HG02840 (cell line): ENCODE measurements at regions not wholly inside any gene's neighbourhood (a gene's known extent, or its start where the extent isn't known, plus 50 kb on each side); places are given as distances from the start of the nearest gene placed in this dataset.

Source experiments
- ATAC-seq: cut with Tn5 transposase; IDR thresholded peaks from one replicate; pipeline ENCODE4 v1.9.1; 2021; ENCODE audit warnings: mild to moderate bottlenecking, moderate library complexity, moderate number of reproducible peaks; ENCODE audit not compliant: unreplicated experiment, low FRiP score

- no peak for ATAC-seq
Measured at GRCh38 chr9:108656566-108656965, 199.2 kb downstream of the ACTL7B start.

- no peak for ATAC-seq
Measured at GRCh38 chr9:108655818-108656217, 200.0 kb downstream of the ACTL7B start.

GRCh38 chr9:108654566-108654965, 201.2 kb downstream of the ACTL7B start:
- no peak for ATAC-seq

- ATAC-seq, result no peak
Measured at GRCh38 chr9:108652851-108653250, 202.9 kb downstream of the ACTL7B start.

GRCh38 chr9:108650826-108651225, 205.0 kb downstream of the ACTL7B start:
- no peak for ATAC-seq

- ATAC-seq, result no peak
Measured at GRCh38 chr9:108645520-108645919, 210.3 kb downstream of the ACTL7B start.

GRCh38 chr9:108643731-108644510, 211.9 kb downstream of the ACTL7B start:
- no peak for ATAC-seq

- ATAC-seq, result no peak
Measured at GRCh38 chr9:108642871-108643270, 212.9 kb downstream of the ACTL7B start.

GRCh38 chr9:108640230-108640629, 215.6 kb downstream of the ACTL7B start:
- no peak for ATAC-seq

- ATAC-seq, result no peak
Measured at GRCh38 chr9:108639696-108640095, 216.1 kb downstream of the ACTL7B start.

- no peak for ATAC-seq
Measured at GRCh38 chr9:108639091-108639490, 216.7 kb downstream of the ACTL7B start.

GRCh38 chr9:108637340-108637739, 218.4 kb downstream of the ACTL7B start:
- ATAC-seq, result no peak

GRCh38 chr9:108636013-108636412, 219.8 kb downstream of the ACTL7B start:
- ATAC-seq, result no peak

GRCh38 chr9:108634672-108635462, 220.9 kb downstream of the ACTL7B start:
- no peak for ATAC-seq

- no peak for ATAC-seq
Measured at GRCh38 chr9:108634204-108634603, 221.6 kb downstream of the ACTL7B start.

GRCh38 chr9:108631496-108632285, 224.1 kb downstream of the ACTL7B start:
- no peak for ATAC-seq

GRCh38 chr9:108628316-108628715, 227.5 kb downstream of the ACTL7B start:
- ATAC-seq, result no peak

GRCh38 chr9:108626743-108627142, 229.0 kb downstream of the ACTL7B start:
- no peak for ATAC-seq

- ATAC-seq, result no peak
Measured at GRCh38 chr9:108621991-108622855, 233.6 kb downstream of the ACTL7B start.

- no peak for ATAC-seq
Measured at GRCh38 chr9:108620767-108621166, 235.0 kb downstream of the ACTL7B start.
